GM19239 (cell line): ENCODE measurements at regions not wholly inside any gene's neighbourhood (a gene's known extent, or its start where the extent isn't known, plus 50 kb on each side); places are given as distances from the start of the nearest gene placed in this dataset.
A peak's percentile ranks its signal among the peaks of the same experiment; 100 is the strongest.
"Not testable (repeated sequence)": the region's sequence is repeated elsewhere in the genome, so short reads cannot be mapped to it uniquely, and the experiment has no call there.

ENCODE experiments used
- DNase-seq: peaks from one replicate; pipeline ENCODE4 v3.0.0; 2011; ENCODE audit warnings: low spot score; ENCODE audit not compliant: insufficient read length
- FAIRE-seq: peaks from 2 replicates; lab custom pipeline; 2011; peaks lifted over from hg19 to GRCh38; lab: Jason Lieb, UNC

DNA sequence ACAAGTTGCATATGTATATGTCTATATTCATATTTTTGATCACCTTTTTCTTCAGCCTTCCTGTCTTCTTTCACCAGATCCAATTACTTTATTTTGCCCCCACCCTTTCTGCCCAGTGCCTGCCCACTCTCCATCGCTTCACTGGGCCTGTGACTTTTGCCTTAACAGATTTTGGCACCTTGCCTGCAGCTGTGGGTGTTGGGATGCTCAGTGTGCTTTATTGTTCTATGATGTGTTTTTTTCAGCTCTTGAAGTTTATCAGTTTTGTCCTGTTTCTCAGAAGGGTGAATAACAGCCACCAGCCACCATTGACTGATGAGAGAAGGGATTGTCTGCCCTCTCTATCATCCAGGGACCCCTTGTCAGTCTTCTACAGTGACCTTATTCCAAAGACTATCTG lies 77.2 kb upstream of the GALNT7 start:
- DNase-seq: no peak
- FAIRE-seq: no peak

DNA sequence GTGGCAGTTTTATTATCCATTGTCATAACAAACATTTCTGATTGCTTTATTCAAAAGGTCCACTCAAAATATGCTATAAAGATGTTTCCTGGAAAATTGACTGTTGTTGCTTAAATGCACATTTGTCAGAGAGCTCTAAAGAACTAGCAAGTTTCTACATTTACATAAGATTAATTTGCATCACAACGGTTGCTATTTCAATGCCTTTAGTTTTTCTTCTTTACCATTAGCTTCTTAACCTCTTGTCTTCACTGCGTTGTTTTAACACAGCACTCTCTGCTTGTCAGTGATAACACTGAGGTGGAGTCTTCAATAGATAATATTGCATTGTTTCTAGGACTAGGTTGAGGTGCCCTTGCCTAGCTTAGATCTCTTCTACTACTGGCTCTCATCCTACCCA lies 76.7 kb upstream of the GALNT7 start:
- DNase-seq (no peak), FAIRE-seq (no peak)

DNA sequence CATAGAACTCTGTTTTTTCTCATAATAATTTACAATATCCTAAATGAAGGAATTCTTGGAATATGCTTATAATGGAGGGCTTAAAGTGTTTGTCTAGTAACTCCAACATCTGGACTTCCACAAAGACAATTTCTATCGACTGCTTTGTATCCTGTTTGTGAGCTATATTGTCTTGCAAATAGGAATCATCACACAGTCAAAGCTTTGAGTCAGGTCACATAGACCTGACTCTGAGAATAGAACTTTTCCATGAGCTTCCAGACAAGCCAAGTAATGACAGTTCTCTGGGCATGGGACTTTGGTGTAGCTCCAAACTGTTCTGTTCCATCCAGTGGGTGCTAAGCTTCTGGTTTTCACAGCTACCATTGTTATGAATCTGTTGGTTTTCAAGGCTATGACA lies 75.2 kb upstream of the GALNT7 start:
- FAIRE-seq: no peak
- DNase-seq: no peak

DNA sequence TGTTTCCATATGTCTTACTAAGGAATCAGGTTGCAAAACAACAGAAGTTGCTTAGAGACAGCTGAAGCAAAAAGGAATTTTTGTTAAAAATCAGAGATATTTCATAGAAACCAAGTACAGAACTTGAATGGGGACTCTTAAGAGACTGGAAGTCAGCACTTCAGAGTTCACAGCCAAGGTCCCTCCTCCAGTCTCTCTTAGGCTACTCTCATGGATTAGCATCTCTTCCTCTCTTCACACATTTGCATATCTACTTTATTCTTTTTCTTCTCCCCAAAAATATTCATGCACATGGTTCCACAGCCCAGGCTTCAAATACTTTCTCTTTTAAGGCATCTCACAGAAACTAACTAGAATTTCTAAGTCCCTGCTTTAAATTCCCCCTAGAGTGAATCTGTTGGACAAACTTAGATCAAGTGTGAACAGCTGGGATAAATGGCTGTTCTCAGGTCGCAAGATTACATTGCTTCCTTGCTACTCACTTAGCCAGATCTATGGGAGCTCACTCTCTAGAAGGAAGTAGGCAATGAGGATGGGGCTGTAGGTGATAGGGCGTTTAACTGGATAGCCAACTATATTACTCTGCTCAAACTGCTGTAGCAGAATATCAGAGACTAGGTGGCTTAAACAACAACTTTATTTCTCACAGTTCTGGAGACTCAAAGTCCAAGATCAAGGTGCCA lies 73.7 kb upstream of the GALNT7 start:
- DNase-seq: no peak
- FAIRE-seq: no peak

DNA sequence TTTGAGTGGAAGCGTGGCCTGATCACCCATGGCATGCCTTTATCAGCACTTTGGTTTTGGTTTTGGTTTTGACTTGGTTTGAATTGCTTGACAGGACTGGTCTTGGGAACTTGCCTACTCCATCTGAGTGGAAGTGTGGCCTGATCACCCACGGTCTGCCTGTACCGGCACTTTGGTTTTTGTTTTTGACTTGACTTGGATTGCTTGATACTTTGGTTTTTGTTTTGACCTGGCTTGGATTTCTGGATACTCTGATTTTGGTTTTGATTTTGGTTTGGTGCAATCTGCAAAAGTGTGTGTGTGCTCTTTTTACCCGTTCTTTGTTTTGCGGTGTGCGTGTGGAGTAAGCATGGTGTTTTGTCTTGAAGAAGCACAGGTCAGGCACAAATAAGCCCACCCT lies 69.2 kb upstream of the GALNT7 start:
- FAIRE-seq, DNase-seq: not testable (repeated sequence)

DNA sequence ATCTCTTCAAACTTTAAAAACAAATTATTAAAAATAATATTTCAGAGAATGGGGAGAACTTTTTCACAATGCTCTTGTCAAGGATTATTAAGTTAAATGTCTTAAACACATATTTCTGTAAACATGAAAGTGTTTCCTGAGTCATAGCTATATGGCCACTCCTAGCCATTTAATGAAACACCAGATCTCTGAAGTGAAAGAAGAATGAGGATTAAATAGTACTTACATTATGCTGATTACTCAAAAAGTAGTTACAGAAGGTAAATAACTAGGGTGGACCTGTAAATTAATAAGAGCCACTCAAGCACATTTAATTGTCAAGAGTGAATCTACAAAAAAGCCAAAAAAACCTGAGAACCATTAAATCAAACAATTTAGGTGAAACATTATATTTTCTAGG lies 57.6 kb upstream of the GALNT7 start:
- DNase-seq (no peak), FAIRE-seq (peak; percentile 53)

DNA sequence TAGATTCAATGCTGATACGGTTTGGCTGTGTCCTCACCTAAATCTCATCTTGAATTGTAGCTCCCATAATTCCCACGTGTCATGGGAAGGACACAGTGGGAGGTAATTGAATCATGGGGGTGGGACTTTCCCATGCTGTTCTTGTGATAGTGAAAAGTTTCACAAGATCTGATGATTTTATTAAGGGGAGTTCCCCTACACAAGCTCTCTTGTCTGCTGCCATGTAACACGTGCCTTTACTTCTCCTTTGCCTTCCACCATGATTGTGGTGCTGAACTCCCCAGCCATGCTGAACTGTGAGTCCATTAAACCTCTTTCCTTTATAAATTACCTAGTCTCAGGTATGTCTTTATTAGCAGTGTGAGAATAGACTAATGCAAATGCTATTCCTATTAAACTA lies 51.2 kb upstream of the GALNT7 start:
- not testable (repeated sequence) for FAIRE-seq, DNase-seq
